ENCODE measurements at regions not wholly inside any gene's neighbourhood (a gene's known extent, or its start where the extent isn't known, plus 50 kb on each side); places are given as distances from the start of the nearest gene placed in this dataset.

GRCh38 chr13:48163061-48163460 lies 68.2 kb upstream of the MED4 start (continued):
- TF ChIP-seq, protein P1, sequence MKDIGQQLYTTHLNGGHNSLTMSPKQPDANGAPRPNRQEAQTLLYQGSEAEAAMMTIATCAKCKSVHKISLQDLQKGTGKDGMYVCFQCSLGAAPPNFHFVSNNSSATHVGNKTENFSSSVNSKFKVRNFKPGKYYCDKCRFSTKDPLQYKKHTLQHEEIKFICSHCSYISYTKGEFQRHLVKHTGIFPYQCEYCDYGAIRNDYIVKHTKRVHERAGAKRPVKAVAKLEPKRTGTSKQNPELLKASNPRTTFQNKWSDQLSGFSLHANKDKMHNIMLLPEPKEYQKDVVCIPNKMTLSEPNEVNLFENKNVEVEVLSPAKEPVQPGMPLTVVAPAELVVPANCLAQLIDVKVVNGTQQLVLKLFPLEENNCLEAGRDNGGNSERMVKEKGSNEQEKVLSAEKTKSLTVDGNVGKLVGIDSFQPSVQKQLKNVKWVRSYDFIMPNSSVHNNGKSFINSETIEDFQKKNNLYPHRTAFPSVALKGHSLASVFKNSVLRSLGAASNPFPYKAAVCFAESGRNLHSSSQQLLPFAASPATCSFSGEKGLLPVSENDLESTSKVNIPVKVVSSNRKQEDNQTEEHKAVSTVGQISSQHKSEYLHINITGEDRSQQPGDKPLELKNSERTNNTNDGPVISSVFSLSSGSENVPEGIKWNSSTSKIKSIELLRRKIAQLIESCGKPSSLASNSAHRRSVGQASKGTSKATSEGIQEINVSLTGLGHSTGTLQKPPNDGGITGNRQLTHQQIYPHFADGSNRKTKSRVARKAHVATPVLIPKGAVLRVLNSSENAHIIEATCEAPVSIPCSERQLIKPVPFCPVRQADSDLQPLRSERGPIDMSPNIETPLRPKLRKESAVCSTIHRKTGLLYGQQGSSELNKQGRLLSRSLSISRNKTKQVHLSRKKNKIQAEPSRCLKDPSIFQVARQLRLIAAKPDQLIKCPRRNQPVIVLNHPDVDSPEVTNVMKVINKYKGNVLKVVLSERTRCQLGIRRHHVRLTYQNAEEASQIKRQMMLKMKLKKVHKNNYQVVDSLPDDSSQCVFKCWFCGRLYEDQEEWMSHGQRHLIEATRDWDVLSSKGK (CRISPR knock-in tag; IDR thresholded peaks at IDR 0.05), result no peak
- TF ChIP-seq POLR3A (IDR thresholded peaks at IDR 0.05; ENCODE audit: borderline replicate concordance, extremely low read depth, insufficient read depth, insufficient read length) (no peak), CTCFL (IDR thresholded peaks at IDR 0.05; ENCODE audit: borderline replicate concordance, insufficient read depth, low read depth, low read length, poor library complexity, severe bottlenecking) (no peak), ZNF395 (CRISPR knock-in tag; IDR thresholded peaks at IDR 0.05) (no peak), POLR2A (conservative IDR thresholded peaks at IDR 0.05) (no peak)
